Mucosa of descending colon (tissue), 3 donors: ENCODE measurements at regions not wholly inside any gene's neighbourhood (a gene's known extent, or its start where the extent isn't known, plus 50 kb on each side); places are given as distances from the start of the nearest gene placed in this dataset.

Experiments
- ATAC-seq: fragments of 200-7000 bp; cut with Tn5 transposase; one replicate; pipeline ENCODE4 v1.9.1; 2020; ENCODE audit warnings: mild to moderate bottlenecking, moderate library complexity
- DNase-seq, 3 donors: peaks; one replicate each; pipeline ENCODE4 v3.0.0-alpha.2; 2020
- H3K36me3 ChIP-seq: fragments of 200-600 bp; one replicate; pipeline ENCODE4 v1.8.0; 2021; ENCODE audit warnings: low read depth, mild to moderate bottlenecking
- H3K4me1 ChIP-seq: fragments of 200-600 bp; one replicate; pipeline ENCODE4 v1.8.0; 2021; ENCODE audit warnings: low read depth, mild to moderate bottlenecking
- H3K4me3 ChIP-seq: fragments of 200-600 bp; one replicate; pipeline ENCODE4 v1.8.0; 2021; ENCODE audit warnings: mild to moderate bottlenecking
- H3K9me3 ChIP-seq: fragments of 200-600 bp; one replicate; pipeline ENCODE4 v1.8.0; 2021; ENCODE audit warnings: mild to moderate bottlenecking
- intact Hi-C, 2 donors: fragments of 100-400 bp; cut with DNase I in 1 of 2; cut with micrococcal nuclease in 1 of 2; formaldehyde crosslinking; loops; one replicate each; pipeline versions ENCODE4 v1.11.0 to v1.11.1; 2022; cut with DNase I, micrococcal nuclease
- TF ChIP-seq, protein P1 (sequence below): fragments of 200-600 bp; IDR thresholded peaks from one replicate; pipeline ENCODE4 v1.8.0; 2022; ENCODE audit warnings: antibody characterized with exemption, mild to moderate bottlenecking
- donor health status: DM: no; HTN: no; CAD: no; lungs with moderate emphysema.
- donor health status: DM: no; HTN: no; CAD: no.
- donor health status: DM: no; HTN: yes; CAD: no.

DNA sequence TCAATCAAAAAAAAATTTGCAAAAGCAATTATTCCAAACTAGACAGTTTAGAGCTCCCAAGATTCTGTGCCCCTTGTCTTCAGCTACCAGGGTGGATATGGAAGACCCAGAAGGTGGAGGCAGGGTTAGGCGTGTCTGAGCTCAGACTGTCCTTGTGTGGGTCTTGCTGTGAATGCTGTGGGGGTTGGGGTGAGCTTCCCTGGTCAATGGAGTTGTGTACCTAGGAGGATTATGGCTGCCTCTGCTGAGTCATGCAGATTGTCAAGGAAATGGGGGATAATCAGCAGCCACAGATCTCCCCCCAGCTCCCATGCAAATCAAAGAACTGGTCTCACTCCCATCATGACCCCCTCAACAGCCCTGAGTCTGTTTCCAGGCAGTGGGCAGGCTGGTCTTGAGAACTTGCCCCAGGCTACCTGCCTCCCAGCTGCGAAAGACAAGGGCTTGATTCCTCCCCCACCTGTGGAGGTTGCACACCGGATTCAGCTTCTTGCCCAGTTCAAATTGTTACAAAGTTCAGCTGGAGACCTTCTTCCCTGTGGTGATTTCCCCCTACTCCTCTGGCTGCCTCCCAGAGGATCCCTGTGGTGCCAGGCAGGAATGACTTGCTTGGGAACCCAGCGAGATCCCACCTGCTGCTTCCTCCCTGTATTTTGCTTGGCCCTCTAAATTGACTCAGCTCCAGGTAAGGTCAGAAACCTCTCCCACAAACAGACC is 77.0 kb downstream of the RAD51AP2 start:
- intact Hi-C loops, result no loop called here
- H3K9me3 ChIP-seq, result no peaks in the 10 kb centered on the region
- no peak overlapping the region for H3K4me3 ChIP-seq
- ATAC-seq (no peak), DNase-seq (no peak)
- no peaks in the 10 kb centered on the region for H3K4me1 ChIP-seq
- TF ChIP-seq, protein P1, sequence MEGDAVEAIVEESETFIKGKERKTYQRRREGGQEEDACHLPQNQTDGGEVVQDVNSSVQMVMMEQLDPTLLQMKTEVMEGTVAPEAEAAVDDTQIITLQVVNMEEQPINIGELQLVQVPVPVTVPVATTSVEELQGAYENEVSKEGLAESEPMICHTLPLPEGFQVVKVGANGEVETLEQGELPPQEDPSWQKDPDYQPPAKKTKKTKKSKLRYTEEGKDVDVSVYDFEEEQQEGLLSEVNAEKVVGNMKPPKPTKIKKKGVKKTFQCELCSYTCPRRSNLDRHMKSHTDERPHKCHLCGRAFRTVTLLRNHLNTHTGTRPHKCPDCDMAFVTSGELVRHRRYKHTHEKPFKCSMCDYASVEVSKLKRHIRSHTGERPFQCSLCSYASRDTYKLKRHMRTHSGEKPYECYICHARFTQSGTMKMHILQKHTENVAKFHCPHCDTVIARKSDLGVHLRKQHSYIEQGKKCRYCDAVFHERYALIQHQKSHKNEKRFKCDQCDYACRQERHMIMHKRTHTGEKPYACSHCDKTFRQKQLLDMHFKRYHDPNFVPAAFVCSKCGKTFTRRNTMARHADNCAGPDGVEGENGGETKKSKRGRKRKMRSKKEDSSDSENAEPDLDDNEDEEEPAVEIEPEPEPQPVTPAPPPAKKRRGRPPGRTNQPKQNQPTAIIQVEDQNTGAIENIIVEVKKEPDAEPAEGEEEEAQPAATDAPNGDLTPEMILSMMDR, result no peak
- no peaks in the 10 kb centered on the region for H3K36me3 ChIP-seq

DNA sequence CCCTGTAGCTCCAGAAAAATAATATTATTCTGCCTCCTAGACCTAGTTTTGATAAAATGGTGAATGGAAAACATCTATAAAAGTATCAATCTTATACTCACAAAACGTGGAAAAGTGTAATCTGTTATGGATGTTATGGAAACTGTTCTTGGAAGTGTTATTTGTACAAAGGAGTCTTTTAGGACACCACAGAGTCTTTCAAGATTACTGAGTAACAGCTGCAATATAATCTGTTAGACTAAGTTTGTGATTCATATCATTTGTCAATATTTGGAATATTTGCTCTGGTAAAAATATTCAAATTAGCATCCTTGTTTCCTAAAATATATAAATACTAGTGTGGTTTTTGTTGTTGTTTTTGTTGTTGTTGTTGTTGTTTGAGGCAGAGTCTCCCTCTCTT is 87.9 kb downstream of the RAD51AP2 start:
- TF ChIP-seq, protein P1, result no peak
- Histone ChIP-seq H3K4me1 (no peaks in the 10 kb centered on the region), H3K9me3 (no peaks in the 10 kb centered on the region), H3K4me3 (no peak overlapping the region), H3K36me3 (no peaks in the 10 kb centered on the region)
- DNase-seq, result no peak
- intact Hi-C loops, result no loop called here
- ATAC-seq, result no peak

DNA sequence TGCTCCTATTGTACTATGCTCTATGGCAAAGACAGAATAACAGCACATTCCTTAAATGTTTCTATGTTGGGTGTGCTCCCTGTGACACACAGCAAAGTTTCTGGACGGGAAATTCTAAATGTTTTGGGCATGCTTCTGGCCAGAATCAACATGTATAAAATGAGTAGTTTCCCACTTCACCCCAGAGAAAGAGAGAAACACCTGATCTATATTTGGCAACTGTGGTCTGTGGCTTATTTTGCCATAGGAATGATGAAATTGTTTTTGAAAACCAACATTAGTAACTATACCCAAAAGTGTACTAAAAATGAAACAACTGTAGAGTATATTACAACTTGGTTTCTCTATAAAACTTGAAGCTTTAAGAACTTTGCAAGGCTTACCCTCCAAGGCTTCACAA is 89.1 kb downstream of the RAD51AP2 start:
- Histone ChIP-seq H3K9me3 (no peaks in the 10 kb centered on the region), H3K4me3 (no peak overlapping the region), H3K4me1 (no peaks in the 10 kb centered on the region), H3K36me3 (no peaks in the 10 kb centered on the region)
- ATAC-seq (no peak), DNase-seq (no peak)
- intact Hi-C loops, result no loop called here
- TF ChIP-seq, protein P1, result no peak

DNA sequence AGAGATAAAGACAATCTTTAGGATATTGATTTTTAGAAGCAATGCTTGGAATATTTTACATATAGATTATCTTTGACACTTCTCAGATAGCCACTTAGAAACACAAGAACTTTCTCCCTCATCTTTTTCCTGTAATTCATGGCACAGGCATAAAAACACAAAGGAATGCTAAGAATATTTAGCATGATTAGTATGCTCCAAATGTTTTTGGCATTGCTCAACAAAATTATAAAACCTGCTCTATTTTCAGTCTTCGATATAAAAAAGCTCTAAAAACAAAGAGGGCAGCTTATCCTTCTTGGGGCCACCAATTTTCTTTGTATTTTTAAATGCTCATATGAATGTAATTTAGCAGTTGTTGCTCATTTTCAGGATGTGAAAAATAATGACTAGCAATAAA is 90.8 kb downstream of the RAD51AP2 start:
- TF ChIP-seq, protein P1, result no peak
- Histone ChIP-seq H3K9me3 (no peaks in the 10 kb centered on the region), H3K4me3 (no peak overlapping the region), H3K4me1 (no peaks in the 10 kb centered on the region), H3K36me3 (no peaks in the 10 kb centered on the region)
- DNase-seq (no peak), ATAC-seq (no peak)
- intact Hi-C loops, result no loop called here

GRCh38 chr2:17426743-17427142 is 91.5 kb downstream of the RAD51AP2 start:
- intact Hi-C loops, result no loop called here
- Histone ChIP-seq H3K9me3 (no peaks in the 10 kb centered on the region), H3K36me3 (no peaks in the 10 kb centered on the region), H3K4me1 (no peaks in the 10 kb centered on the region), H3K4me3 (no peak overlapping the region)
- TF ChIP-seq, protein P1, result no peak
- no peak for ATAC-seq
- no peak for DNase-seq

GRCh38 chr2:17422061-17422460 is 96.2 kb downstream of the RAD51AP2 start:
- TF ChIP-seq, protein P1, result no peak
- intact Hi-C loops, result no loop called here
- Histone ChIP-seq H3K9me3 (no peaks in the 10 kb centered on the region), H3K4me1 (no peaks in the 10 kb centered on the region), H3K4me3 (no peak overlapping the region), H3K36me3 (no peaks in the 10 kb centered on the region)
- DNase-seq (no peak), ATAC-seq (no peak)
